GM19240 (cell line): ENCODE measurements at regions not wholly inside any gene's neighbourhood (a gene's known extent, or its start where the extent isn't known, plus 50 kb on each side); places are given as distances from the start of the nearest gene placed in this dataset.

Source experiments
- DNase-seq: peaks from one replicate; pipeline ENCODE4 v3.0.0; 2011; ENCODE audit warnings: low spot score; ENCODE audit not compliant: insufficient read length

- no peak for DNase-seq
Measured at GRCh38 chr9:106051545-106051944, 357.2 kb downstream of the TMEM38B start.

GRCh38 chr9:106052166-106052565 is 357.8 kb downstream of the TMEM38B start:
- no peak for DNase-seq

DNA sequence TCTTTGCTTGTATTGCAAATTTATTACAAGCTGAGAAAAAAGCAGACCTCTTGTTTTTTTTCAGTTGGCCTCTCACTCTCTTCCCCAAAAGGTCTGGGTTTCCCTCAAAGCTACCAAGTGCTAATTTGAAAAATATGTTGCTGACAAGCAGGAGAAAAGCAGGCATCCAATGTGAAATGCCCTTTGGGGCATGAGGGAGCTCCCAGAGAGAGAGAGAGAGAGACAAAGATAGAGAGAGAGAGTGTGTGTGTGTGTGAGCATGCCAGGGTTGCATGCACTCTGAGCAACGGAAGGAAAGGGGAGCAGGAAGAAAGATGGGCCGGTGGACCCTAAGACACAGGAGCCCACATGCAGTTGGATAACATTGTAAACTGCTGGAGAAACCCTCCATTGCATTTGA is 358.4 kb downstream of the TMEM38B start:
- no peak for DNase-seq

DNA sequence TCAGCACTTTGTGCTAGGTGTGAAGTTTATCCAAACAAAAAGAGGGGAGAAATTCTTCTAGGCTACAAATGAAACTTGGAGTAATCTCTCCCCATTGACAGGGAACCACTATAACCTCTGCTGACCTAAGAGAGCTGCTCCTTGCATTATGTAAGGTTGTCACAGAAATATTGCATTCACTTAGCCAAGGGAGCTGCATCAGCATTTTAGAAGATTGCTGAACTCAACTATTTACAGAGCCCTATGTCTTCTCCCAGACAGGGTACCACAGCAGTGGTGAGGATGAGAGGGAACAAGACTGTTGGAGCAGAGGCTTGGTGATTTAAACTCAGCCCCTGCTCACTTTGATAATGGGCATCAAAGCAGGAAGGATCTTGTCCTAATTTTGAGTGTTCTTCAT is 362.0 kb downstream of the TMEM38B start:
- no peak for DNase-seq

DNA sequence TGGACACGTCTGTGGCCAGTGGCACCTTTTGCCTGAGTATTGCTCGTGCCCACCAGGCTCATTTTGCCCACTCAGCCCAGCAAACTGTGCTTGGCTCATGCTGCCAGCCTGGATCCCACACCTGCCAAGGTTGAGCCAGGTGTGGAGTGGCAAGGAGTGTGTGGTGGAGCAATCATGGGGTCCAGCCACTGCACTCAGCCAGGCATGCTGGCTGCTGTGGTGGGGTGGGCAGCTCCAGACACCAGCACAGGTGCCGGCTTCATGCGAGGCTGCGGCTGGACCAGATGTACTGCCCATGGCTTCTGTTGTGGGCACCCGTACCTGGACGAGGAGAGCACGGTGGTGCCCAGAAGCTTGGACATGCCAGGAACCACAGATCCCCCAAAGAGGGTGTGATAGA is 364.1 kb downstream of the TMEM38B start:
- no peak for DNase-seq

DNA sequence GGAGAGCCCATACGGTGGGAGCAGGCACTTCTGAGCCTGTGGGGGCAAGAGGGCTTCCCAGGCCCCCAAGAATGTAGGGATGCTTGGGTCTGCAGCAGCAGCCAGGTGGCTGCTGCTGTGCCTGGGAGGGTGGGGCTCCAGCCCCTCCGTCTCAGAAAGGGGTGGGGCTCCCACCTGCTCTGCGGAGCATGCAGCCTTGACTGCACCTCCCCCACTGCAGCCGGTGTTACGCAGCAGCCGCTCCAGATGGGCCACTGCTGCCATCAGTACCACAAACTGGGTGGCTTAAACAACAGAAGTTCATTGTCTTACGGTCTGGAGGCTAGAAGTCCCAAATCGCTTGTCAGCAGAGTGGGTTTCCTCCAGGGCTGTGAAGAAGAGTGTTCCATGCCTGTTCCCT is 365.5 kb downstream of the TMEM38B start:
- no peak for DNase-seq

GRCh38 chr9:106060885-106061284 is 366.5 kb downstream of the TMEM38B start:
- DNase-seq, result no peak

GRCh38 chr9:106062250-106062649 is 367.9 kb downstream of the TMEM38B start:
- DNase-seq, result no peak

DNA sequence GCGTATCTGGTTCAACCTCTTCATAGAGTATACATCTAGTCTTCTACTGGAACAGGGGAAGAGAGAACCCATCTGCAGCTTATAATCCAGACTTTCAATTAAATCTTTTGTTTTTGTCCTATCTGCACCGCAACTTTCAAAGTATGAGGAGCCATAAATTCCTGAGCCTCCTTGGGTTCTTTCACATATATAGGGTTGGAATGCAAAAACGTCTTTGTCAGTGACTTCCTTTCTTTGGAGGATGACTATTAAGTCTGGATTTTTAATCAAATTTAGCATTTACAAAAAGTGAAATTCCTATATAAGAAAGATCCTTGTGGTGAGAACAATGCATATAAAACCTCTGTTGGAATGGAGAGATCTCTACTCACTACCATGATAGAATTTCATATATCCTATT is 370.8 kb downstream of the TMEM38B start:
- no peak for DNase-seq

- no peak for DNase-seq
Measured at GRCh38 chr9:106065579-106066214, 371.4 kb downstream of the TMEM38B start.

DNA sequence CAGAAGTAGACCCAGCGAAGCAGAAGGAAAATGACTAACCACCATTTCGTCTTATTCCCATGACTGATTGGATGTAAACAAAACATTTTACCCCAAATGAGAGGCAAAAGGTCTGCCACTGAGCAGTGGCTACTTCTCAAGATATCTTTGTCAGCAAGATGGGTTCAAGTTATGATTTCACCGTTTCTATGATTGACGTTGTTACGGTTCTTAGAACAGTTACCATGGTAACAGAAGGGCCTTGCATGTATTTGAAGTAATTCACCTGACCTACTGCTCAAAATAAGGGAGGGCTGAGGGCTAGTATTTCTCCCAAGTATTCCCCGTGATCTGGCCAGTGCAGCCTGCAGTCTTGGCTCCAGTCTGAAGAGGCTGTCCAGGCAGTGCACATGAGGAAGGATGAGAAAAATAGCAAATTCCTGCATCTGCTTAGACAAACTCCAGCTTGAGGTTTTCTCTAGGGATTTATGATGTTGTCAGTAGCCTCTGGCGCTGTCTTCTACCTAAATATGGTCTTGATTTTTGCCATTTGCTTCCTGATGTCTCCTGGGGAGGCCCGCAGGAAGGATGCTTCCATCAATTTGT is 372.7 kb downstream of the TMEM38B start:
- DNase-seq, result no peak

GRCh38 chr9:106069241-106069640 is 374.9 kb downstream of the TMEM38B start:
- DNase-seq, result no peak

GRCh38 chr9:106072421-106072820 is 378.1 kb downstream of the TMEM38B start:
- DNase-seq, result no peak

DNA sequence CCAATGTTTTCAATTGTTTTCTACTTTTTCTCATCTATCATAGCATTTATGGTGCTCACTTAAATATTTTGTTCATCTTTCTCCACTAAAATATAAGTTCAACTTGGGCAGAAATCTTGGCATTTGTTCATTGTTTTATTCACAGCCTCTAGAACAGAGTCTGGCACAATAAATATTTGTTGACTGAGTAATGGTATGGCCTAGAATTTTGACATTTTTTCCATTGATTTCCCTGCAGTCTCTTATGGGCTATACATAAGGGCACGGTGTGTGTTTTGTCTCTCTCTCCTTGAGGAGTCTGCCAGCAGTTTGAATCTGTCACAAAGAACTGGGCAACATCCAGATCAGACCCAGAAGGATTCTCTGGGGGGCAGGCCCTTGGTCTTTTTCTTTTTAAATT is 379.7 kb downstream of the TMEM38B start:
- no peak for DNase-seq

GRCh38 chr9:106075236-106075959 is 381.1 kb downstream of the TMEM38B start:
- DNase-seq, result no peak

DNA sequence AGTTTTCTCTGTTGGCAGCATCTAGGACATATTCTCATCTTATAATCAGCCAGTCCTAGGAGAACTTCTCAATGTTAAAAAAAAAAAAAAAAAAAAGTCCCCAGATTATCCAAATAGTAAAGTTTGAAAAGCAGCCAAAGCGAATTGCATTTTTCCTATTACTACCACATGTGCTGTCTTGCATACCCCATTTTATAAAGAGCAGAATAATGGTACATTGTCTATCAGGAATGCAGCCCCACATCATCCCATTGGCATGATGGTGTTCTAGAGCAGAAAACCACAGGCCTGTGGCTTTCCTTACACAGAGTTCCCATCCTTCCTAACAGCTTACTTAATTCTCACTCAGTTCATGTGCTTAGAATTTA is 381.6 kb downstream of the TMEM38B start:
- no peak for DNase-seq

- DNase-seq, result no peak
Measured at GRCh38 chr9:106076711-106077110, 382.4 kb downstream of the TMEM38B start.

DNA sequence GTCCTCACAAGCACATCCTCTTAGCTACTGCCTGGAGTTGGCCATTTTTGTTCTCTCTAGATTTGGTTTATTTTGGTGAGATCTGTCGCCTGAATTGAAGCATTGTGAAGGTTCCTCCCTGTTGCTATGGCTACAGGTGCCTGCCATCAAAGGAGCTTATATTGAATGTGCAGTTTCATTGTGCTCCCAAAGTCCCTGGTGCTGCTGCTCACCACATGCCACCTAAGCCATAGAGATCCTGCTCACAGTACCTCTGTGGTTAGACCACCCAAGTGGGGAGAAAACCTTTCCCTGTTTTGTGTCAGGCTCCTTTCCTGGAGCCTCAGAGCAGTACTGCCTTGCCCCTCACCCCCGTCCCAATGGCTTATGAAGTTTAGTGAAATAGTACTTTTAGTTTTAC is 383.4 kb downstream of the TMEM38B start:
- no peak for DNase-seq

- DNase-seq, result no peak
Measured at GRCh38 chr9:106082621-106083020, 388.3 kb downstream of the TMEM38B start.

DNA sequence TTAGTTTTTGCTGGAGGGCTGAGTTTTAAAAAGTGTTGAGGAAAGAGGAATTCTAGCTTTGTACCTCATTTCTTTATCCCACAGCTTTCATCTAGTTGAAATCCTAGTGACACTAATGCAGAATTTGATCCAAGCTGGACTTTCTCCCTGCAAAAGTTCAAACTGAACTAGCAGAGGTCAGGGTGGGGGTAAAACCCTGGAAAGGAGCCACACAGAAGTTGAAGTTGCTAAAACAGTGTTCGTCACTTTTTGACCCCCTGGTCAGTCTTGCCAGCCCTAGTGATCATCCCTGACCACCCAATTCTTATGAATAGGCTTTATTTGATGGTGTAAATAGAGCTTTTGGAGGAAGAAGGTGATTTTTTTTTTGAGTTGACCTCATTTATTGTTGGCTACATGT is 390.4 kb downstream of the TMEM38B start:
- DNase-seq, result no peak

DNA sequence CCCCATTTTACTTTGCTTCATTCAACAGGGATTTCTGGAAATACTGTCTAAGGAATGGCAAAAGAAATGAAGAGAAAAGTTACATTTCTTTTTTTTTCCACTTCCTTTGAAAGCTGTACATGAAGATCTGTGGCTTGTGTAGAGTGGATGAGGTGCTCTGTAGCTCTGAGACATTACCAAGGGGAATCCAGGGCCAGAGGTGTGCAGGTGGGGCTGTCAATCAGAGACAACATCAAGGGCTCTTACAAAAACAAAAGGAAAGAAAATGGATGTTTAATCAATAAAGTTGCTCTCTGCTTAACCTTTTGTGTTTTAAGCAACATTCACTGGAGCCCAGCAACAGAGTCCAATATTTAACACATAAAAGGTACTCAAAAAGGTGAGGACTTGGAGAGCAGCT is 391.1 kb downstream of the TMEM38B start:
- no peak for DNase-seq

DNA sequence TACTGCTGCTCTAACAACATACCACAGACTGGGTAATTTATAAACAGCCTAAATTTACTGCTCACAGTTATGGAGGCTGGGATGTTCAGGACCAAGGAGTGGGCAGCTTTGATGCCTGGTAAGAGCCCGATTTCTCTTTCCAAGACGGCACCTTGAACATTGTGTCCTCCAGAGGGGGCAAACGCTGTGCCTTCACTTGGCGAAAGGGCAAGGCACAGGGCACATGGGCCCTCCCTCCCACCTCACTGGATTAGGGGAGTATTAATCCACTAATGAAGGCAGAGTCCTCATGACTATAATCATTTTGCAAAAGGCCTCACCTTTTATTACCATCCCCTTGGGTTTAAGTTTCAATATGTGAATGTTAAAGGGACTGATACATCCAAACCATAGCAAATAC is 397.7 kb downstream of the TMEM38B start:
- no peak for DNase-seq

DNA sequence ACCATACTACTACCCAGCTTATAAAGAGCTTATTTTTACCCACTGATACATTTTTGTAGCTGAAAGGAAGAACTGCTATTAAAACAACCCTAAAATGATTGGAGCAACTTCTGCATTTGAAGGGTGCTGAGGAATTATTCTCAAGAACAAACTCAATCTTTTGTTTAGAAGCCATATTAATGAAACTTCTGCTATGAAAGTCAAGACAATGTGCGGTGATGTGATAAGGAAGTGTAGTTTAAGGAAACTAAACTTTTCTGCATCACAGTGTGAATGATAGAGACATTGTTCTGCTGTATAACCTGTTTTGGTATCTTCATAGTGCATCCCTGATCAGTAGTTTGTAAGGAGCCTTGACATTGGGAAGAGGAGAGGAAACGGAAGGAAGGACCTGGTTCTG is 408.5 kb downstream of the TMEM38B start:
- no peak for DNase-seq
